Tibial nerve (tissue), 4 donors: ENCODE measurements at regions not wholly inside any gene's neighbourhood (a gene's known extent, or its start where the extent isn't known, plus 50 kb on each side); places are given as distances from the start of the nearest gene placed in this dataset.

ENCODE experiments used
- EP300 ChIP-seq, 2 donors: sonication (generic); formaldehyde crosslinking; IDR thresholded peaks; one replicate each; pipeline ENCODE4 v1.6.1; 2017; ENCODE audit warnings: antibody characterized with exemption in 2 of 2, mild to moderate bottlenecking in 1 of 2
- POLR2A ChIP-seq, 2 donors: fragments of 450-650 bp; IDR thresholded peaks; one replicate each; pipeline ENCODE4 v1.6.1; 2017; ENCODE audit warnings: antibody characterized with exemption in 2 of 2, mild to moderate bottlenecking in 2 of 2, moderate library complexity in 2 of 2
- TF ChIP-seq, protein P1 (sequence below), 5 experiments: fragments of 200-600 bp in 3 of 5; fragments of 450-650 bp in 2 of 5; sonication (generic) in 3 of 5; IDR thresholded peaks; one replicate each; pipeline ENCODE4 v1.5.1; 2016 to 2019; ENCODE audit warnings: antibody characterized with exemption in 5 of 5, mild to moderate bottlenecking in 3 of 5, moderate library complexity in 2 of 5

DNA sequence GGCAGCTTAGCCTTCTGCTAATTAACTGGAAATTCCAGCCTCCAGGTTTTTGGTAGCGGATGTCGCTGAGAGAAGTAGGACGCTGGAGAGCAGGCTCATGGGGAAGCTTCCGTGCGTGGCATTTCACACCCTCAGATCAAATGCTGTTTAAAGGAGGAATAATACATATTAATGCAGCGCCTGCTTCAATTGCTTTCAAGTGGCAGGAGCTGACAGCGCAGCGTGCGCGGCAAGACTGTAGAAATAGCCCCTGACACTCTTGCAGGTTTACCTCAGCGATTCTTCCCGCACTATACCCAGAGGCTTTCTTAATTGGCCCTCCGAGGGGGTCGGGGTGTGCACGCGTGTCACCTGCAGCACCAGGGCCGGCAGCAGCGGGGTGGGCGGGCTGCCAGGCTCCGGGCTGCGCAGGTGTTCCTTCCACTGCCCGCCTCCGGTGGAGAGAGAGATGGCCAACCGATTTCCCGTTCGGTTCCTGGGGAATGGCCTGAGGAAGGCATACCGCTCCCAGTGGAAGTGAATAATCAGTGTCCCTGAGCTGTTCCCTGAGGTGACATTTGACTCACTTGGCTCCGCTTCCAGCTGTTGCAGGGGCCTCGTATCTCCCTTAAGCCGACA is 427.9 kb downstream of the KCTD16 start:
- TF ChIP-seq, protein P1, sequence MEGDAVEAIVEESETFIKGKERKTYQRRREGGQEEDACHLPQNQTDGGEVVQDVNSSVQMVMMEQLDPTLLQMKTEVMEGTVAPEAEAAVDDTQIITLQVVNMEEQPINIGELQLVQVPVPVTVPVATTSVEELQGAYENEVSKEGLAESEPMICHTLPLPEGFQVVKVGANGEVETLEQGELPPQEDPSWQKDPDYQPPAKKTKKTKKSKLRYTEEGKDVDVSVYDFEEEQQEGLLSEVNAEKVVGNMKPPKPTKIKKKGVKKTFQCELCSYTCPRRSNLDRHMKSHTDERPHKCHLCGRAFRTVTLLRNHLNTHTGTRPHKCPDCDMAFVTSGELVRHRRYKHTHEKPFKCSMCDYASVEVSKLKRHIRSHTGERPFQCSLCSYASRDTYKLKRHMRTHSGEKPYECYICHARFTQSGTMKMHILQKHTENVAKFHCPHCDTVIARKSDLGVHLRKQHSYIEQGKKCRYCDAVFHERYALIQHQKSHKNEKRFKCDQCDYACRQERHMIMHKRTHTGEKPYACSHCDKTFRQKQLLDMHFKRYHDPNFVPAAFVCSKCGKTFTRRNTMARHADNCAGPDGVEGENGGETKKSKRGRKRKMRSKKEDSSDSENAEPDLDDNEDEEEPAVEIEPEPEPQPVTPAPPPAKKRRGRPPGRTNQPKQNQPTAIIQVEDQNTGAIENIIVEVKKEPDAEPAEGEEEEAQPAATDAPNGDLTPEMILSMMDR (IDR thresholded peaks at IDR 0.05) = no peak
- TF ChIP-seq EP300 (IDR thresholded peaks at IDR 0.05) (no peak), POLR2A (IDR thresholded peaks at IDR 0.05) (no peak)
